ENCODE measurements at regions not wholly inside any gene's neighbourhood (a gene's known extent, or its start where the extent isn't known, plus 50 kb on each side); places are given as distances from the start of the nearest gene placed in this dataset.

DNA sequence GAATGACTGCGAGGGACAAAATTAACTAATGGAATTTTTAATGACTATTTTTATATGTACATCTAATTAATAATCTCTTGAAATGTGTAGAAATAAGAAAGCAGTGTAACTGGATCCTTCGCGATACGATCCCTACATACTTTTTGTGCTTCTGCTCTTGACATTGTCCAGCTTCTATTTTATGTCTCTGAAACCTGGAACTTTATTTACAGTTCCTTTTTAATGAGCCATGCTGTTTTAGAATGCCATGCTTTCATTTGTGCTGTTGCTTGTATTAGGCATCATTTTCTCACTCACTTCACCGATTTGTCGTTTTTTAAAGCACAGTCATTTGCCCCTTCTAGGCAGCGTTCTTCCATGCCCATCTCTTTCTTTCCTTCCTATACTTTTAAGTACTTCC, 301.3 kb downstream of the EDEM1 start:
- Histone ChIP-seq H3K9ac (replicated peaks; ENCODE audit: extremely low read depth, insufficient read depth, low read length) (no peak overlapping the region), H3K9me1 (replicated peaks; ENCODE audit: control insufficient read depth, extremely low read depth, insufficient read depth, low read length) (no peaks in the 10 kb centered on the region), H3K27me3 (ENCODE audit: control insufficient read depth in 2 of 2, insufficient read depth in 2 of 2, low read length in 2 of 2) (no peaks in the 10 kb centered on the region), H4K20me1 (replicated peaks; ENCODE audit: control insufficient read depth, extremely low read depth, insufficient read depth, low read length) (no peaks in the 10 kb centered on the region), H3K9me3 (replicated peaks; ENCODE audit: control insufficient read depth, insufficient read depth, low read length) (peaks cover 8% of the 10 kb centered on the region), H3K79me2 (ENCODE audit: control insufficient read depth, insufficient read depth, low read length) (no peaks in the 10 kb centered on the region), H3K4me3 (replicated peaks in 1 of 3; ENCODE audit: insufficient read depth in 1 of 3, low read depth in 1 of 3, low read length in 3 of 3) (no peak overlapping the region), H3K4me1 (ENCODE audit: control insufficient read depth, extremely low read depth, insufficient read depth, low read length) (no peaks in the 10 kb centered on the region), H3K27ac (ENCODE audit: insufficient read depth, low read depth, low read length) (no peak overlapping the region), H3K36me3 (ENCODE audit: control insufficient read depth in 2 of 2, extremely low read depth in 1 of 2, insufficient read depth in 2 of 2, low read length in 2 of 2) (no peaks in the 10 kb centered on the region), H3K4me2 (ENCODE audit: insufficient read depth, low read length) (no peak overlapping the region), H2AFZ (ENCODE audit: low read depth, low read length) (no peak overlapping the region)
- FAIRE-seq: no peak
- TF ChIP-seq JUN (IDR thresholded peaks at IDR 0.05; ENCODE audit: borderline replicate concordance, insufficient read depth, insufficient read length, low read depth): no peak
- CTCF ChIA-PET: no interaction called here
- dilution Hi-C loops (cut with MboI; ENCODE audit: extremely low pct_ligation_motif_present, low sequenced_read_pairs) (no loop called here), intact Hi-C loops (cut with micrococcal nuclease) (no loop called here)
- DNase-seq (ENCODE audit: low read depth, low spot score): no peak
- POLR2A ChIA-PET: no interaction called here
- no TSS peak for BruUV-seq (replicated peaks)

DNA sequence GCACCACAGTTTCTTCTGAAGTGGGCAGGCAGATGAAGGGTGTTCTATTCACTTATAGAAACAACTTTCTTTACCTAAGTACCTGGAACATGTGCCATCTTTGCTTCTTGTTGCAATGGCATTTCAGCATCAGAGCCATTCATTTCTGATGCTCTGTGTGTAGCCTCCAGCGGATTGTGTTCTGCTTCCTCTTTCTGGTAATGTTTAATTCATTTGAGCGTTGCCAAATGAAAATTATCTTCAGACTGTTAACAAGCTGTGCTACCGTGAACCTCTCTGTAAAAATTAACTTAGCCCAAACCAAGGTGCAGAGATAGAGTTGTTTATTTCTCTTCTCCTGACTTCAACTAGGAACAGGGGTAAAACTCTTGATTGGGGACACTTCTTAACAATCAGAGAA, 302.0 kb downstream of the EDEM1 start:
- dilution Hi-C loops (cut with MboI; ENCODE audit: extremely low pct_ligation_motif_present, low sequenced_read_pairs): no loop called here
- no peak for FAIRE-seq
- no TSS peak for BruUV-seq (replicated peaks)

More for the DNA sequence above, 302.0 kb downstream of the EDEM1 start:
- ChIA-PET POLR2A (no interaction called here), CTCF (no interaction called here)
- H3K36me3 ChIP-seq (ENCODE audit: control insufficient read depth in 2 of 2, extremely low read depth in 1 of 2, insufficient read depth in 2 of 2, low read length in 2 of 2): no peaks in the 10 kb centered on the region
- no peak for DNase-seq (ENCODE audit: low read depth, low spot score)
- no peak overlapping the region for H3K9ac ChIP-seq (replicated peaks; ENCODE audit: extremely low read depth, insufficient read depth, low read length)
- no peaks in the 10 kb centered on the region for H4K20me1 ChIP-seq (replicated peaks; ENCODE audit: control insufficient read depth, extremely low read depth, insufficient read depth, low read length)
- no peak overlapping the region for H3K27ac ChIP-seq (ENCODE audit: insufficient read depth, low read depth, low read length)
- no peaks in the 10 kb centered on the region for H3K4me1 ChIP-seq (ENCODE audit: control insufficient read depth, extremely low read depth, insufficient read depth, low read length)
- H2AFZ ChIP-seq (ENCODE audit: low read depth, low read length): no peak overlapping the region
- no peak overlapping the region for H3K4me2 ChIP-seq (ENCODE audit: insufficient read depth, low read length)
- no peak overlapping the region for H3K4me3 ChIP-seq (replicated peaks in 1 of 3; ENCODE audit: insufficient read depth in 1 of 3, low read depth in 1 of 3, low read length in 3 of 3)
- no peaks in the 10 kb centered on the region for H3K79me2 ChIP-seq (ENCODE audit: control insufficient read depth, insufficient read depth, low read length)
- no peaks in the 10 kb centered on the region for H3K27me3 ChIP-seq (ENCODE audit: control insufficient read depth in 2 of 2, insufficient read depth in 2 of 2, low read length in 2 of 2)
- intact Hi-C loops (cut with micrococcal nuclease): no loop called here
- TF ChIP-seq, protein P1, sequence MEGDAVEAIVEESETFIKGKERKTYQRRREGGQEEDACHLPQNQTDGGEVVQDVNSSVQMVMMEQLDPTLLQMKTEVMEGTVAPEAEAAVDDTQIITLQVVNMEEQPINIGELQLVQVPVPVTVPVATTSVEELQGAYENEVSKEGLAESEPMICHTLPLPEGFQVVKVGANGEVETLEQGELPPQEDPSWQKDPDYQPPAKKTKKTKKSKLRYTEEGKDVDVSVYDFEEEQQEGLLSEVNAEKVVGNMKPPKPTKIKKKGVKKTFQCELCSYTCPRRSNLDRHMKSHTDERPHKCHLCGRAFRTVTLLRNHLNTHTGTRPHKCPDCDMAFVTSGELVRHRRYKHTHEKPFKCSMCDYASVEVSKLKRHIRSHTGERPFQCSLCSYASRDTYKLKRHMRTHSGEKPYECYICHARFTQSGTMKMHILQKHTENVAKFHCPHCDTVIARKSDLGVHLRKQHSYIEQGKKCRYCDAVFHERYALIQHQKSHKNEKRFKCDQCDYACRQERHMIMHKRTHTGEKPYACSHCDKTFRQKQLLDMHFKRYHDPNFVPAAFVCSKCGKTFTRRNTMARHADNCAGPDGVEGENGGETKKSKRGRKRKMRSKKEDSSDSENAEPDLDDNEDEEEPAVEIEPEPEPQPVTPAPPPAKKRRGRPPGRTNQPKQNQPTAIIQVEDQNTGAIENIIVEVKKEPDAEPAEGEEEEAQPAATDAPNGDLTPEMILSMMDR (IDR thresholded peaks at IDR 0.05; ENCODE audit: extremely low read depth in 1 of 2, insufficient read depth in 1 of 2, low read depth in 1 of 2, low read length in 2 of 2): no peak
- TF ChIP-seq MYC (IDR thresholded peaks at IDR 0.05; ENCODE audit: low read depth, low read length): no peak
- no peak for TF ChIP-seq POLR2A (IDR thresholded peaks at IDR 0.05; ENCODE audit: low read depth, low read length)
- H3K9me1 ChIP-seq (replicated peaks; ENCODE audit: control insufficient read depth, extremely low read depth, insufficient read depth, low read length): no peaks in the 10 kb centered on the region
- H3K9me3 ChIP-seq (replicated peaks; ENCODE audit: control insufficient read depth, insufficient read depth, low read length): peaks cover 6% of the 10 kb centered on the region

Measured in endothelial cell of umbilical vein (primary cell).